Suppressor macrophage treated with lipopolysaccharide for 4 hours (primary cell): ENCODE measurements at regions not wholly inside any gene's neighbourhood (a gene's known extent, or its start where the extent isn't known, plus 50 kb on each side); places are given as distances from the start of the nearest gene placed in this dataset.

Experiments used
- DNase-seq: peaks from one replicate; pipeline ENCODE4 v3.0.0-alpha.2; 2020

DNA sequence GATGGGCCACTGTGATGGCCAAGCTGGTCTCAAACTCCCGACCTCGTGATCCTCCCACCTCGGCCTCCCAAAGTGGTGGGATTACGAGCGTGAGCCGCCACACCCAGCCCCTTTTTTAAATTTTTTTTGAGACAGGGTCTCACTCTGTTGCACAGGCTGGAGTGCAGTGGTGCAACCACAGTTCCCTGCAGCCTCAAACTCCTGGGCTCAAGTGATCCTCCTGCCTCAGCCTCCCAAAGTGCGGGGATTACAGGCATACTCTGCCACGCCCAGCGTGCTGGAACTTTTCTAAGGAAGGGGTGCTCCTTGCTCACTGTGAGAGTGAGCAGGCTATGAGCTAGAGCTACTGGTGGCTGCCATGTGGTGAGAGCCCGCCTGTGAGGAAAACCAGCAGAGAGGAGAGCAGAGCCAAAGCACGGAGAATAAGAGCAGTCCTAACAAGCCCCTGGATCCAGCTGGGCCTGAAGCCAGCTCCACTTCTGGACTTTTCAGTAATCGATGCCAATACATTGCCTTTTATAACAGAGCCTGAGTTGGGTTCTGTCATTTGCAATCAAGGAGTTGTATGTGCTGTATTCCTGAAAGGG, 75.5 kb upstream of the UNC5A start:
- no peak for DNase-seq

GRCh38 chr5:176735383-176736265, 74.7 kb upstream of the UNC5A start:
- DNase-seq, result no peak

DNA sequence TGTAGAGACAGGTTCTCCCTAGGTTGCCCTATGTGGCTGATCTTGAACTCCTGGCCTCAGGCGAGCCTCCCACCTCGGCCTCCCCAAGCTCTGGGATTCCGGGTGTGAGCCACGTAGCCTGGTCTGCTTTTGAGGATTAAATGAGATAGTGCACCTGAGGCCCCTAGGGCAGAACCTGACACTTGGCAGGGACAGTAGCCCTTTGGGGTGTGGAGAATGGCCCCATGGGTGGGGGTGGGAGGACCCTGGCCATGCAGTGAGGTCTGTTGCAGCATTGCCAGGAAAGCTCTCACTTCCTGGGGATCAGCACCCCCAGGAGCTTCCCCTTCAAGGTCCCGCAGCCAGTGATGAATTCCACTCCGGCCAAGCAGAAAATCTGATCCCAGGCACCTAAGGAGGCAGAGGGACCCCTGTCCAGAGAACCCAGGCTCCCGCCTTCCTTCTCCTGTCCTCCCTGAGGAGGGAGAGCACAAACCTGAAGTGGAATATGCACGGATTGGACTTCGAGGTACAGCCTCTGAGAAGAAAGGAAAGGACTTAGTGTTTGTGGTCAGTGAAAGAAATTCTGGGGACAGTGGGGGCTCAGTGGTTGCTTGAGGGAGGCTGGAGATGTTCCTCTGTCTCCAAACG, 73.9 kb upstream of the UNC5A start:
- DNase-seq, result no peak

GRCh38 chr5:176736931-176737745, 73.2 kb upstream of the UNC5A start:
- no peak for DNase-seq

- no peak for DNase-seq
These were observed 72.4 kb upstream of the UNC5A start for GRCh38 chr5:176737746-176738636.

DNA sequence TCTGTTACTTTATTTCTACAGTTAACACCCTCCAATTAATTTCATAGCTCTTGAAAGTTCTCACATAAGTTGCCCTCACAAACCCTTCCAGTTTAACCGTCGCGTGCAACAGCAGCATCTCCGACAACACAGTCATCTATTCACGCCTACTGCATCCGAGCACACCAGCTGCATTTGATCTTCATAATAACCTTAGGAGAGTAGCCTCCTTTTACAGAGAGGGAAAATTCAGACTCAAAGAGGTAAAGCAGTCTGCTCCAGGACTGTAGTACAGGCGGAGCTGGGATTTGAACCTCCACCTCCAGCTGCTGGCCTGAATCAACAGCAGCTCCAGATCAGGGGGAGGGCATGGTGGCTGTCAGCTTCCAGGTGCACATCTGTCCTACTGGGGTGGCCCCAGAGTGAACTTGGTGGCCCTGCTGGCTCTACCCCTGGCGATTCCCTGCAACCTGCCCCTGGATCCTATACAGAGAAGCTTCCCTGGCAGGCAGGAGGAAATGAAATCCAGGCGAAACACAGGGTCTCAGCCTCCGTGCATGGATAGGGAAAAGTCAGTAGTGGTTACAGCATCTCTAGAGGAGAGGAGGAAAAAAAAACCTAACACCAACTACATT, 71.6 kb upstream of the UNC5A start:
- no peak for DNase-seq

- no peak for DNase-seq
These were observed 70.8 kb upstream of the UNC5A start for GRCh38 chr5:176739461-176740051.

GRCh38 chr5:176740131-176740701, 70.1 kb upstream of the UNC5A start:
- no peak for DNase-seq

GRCh38 chr5:176740702-176741496, 69.5 kb upstream of the UNC5A start:
- no peak for DNase-seq

DNA sequence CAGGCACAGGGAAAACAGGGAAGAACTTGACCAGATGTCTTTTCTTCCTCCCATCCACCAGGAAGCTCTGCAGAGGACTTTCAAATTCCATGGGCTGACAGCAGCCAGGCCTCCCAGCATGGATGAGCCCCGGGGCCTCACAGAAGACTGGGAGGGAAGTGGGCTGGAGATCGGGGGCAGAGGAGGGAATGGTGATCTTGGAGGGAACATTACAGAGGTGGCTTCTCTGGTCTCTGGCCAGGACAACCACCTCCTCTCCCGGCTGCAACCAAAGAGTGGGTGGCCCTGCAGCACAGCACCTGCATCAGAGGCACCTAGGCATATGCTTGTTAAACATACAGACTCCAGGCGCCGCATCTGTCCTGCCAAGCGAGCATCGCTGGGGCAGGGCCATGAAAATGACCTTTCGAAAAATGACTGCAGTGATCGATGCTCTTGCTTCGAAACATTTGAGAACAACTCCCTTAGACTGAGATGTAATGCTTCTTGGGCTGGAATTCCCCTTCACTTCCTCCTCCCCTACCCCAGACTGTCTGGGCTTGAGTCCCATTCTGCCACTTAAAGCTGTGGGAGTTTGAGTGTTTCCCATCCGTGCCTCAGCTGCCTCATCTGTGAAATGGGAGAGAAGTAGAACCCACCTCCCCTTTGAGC, 68.7 kb upstream of the UNC5A start:
- no peak for DNase-seq

- DNase-seq, result no peak
These were observed 67.9 kb upstream of the UNC5A start for GRCh38 chr5:176742246-176743105.

GRCh38 chr5:176743136-176743861, 67.1 kb upstream of the UNC5A start:
- no peak for DNase-seq

DNA sequence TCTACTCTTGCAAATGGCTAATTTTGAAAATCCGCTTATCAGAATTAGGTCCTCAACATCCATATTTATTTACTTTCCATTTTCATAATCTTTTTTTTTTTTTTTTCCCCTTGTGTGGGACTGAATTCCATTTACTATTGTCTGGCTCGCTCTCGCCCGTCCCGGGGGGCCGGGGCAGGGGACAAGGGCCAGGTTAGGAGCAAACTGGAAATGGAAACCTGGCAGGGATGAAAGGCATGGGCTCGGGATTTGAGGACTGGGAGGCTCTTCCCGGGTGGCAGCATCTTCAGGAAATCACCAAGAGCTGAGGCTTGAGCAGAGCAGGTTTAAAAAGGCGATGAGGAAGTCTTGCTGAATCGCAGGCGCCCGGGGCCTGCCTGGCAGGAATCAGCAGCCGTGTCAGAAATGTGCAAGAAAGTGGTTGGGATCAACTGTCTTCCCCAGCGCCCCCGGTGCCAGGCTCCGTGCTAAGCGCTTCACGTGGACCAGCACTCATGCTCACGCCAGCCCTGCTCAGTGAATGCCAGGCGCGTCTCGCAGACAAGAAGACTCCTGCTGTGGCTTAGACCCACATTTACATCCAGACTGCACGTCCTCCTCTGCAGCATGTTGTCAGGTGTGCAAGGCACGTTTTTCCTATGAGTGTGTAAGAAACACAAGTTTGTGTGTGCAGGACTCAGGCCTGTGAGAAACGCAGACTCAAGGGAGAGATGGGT, 66.3 kb upstream of the UNC5A start:
- no peak for DNase-seq

- DNase-seq, result no peak
These were observed 65.8 kb upstream of the UNC5A start for GRCh38 chr5:176744584-176744965.

- DNase-seq, result no peak
These were observed 62.7 kb upstream of the UNC5A start for GRCh38 chr5:176747670-176748072.

GRCh38 chr5:176748073-176748966, 62.0 kb upstream of the UNC5A start:
- no peak for DNase-seq
